Heart right ventricle (tissue), 16 donors: ENCODE measurements at regions not wholly inside any gene's neighbourhood (a gene's known extent, or its start where the extent isn't known, plus 50 kb on each side); places are given as distances from the start of the nearest gene placed in this dataset.

Source experiments
- ATAC-seq, 8 donors: fragments of 200-7000 bp; cut with Tn5 transposase; one replicate each; pipeline ENCODE4 v1.9.1; 2020; ENCODE audit warnings: mild to moderate bottlenecking in 8 of 8, moderate library complexity in 8 of 8, moderate number of reproducible peaks in 1 of 8
- DNase-seq, 2 donors: peaks; one replicate each; pipeline ENCODE4 v3.0.0-alpha.2; 2020
- H3K27ac ChIP-seq, 10 donors: fragments of 200-600 bp; sonication (generic) in 2 of 10; one replicate each; pipeline versions ENCODE4 v1.5.0 to v1.8.0; 2020 to 2022; ENCODE audit warnings: mild to moderate bottlenecking in 3 of 10
- H3K27me3 ChIP-seq, 7 donors: fragments of 200-600 bp; one replicate each; pipeline ENCODE4 v1.8.0; 2021 to 2022; ENCODE audit warnings: mild to moderate bottlenecking in 2 of 7
- H3K36me3 ChIP-seq, 9 donors: fragments of 200-600 bp; sonication (generic) in 1 of 9; one replicate each; pipeline versions ENCODE4 v1.5.0 to v1.8.0; 2020 to 2022; ENCODE audit warnings: mild to moderate bottlenecking in 2 of 9
- H3K4me1 ChIP-seq, 9 donors: fragments of 200-600 bp; sonication (generic) in 1 of 9; one replicate each; pipeline versions ENCODE4 v1.5.0 to v1.8.0; 2020 to 2022; ENCODE audit warnings: mild to moderate bottlenecking in 4 of 9
- H3K4me3 ChIP-seq, 10 donors: fragments of 200-600 bp; sonication (generic) in 2 of 10; one replicate each; pipeline versions ENCODE4 v1.5.0 to v1.8.0; 2020 to 2022; ENCODE audit warnings: mild to moderate bottlenecking in 7 of 10, moderate library complexity in 2 of 10
- H3K9me3 ChIP-seq, 11 donors: fragments of 200-600 bp in 10 of 11; sonication (generic) in 2 of 11; one replicate each; pipeline versions ENCODE4 v1.5.0 to v1.8.0; 2013 to 2022; ENCODE audit warnings: mild to moderate bottlenecking in 2 of 11, control low read depth in 1 of 11, moderate library complexity in 1 of 11
- CTCF ChIP-seq, 9 donors: fragments of 200-600 bp; sonication (generic) in 2 of 9; IDR thresholded peaks; one replicate each; pipeline versions ENCODE4 v1.5.0 to v1.8.0; 2021 to 2022; ENCODE audit warnings: antibody characterized with exemption in 9 of 9, mild to moderate bottlenecking in 5 of 9, moderate library complexity in 1 of 9
- WGBS, 2 donors: extraction: QIAGEN DNeasy Blood & Tissue Kit; methylation state at CpG; one replicate each; pipeline ENCODE4 v1.1.7; 2013; ENCODE audit warnings: inconsistent platforms in 1 of 2; 5-methylcytosine and 5-hydroxymethylcytosine counted together
- intact Hi-C, 10 donors: fragments of 100-400 bp; cut with DNase I; formaldehyde crosslinking; loops; one replicate each; pipeline versions ENCODE4 v1.11.1 to v1.14.2; 2022
- donor health status: Arrhythmogenic right ventricular cardiomyopathy.
- donor health status: ischemic (EF 13 %, LVEDD 7.1; RV severe dilation, severe dysfunction).
- donor health status: healthy with polysubstance abuse.
- donor health status: DM: no; HTN: yes; CAD: no.
- donor health status: DM: no; HTN: no; CAD: no.
- donor health status: ischemic (EF 25% LVEDD 6.9; RV normal size, moderate dysfunction).
- donor health status: ischemic (EF 25% LVEDD 5.7; RV mildly dilated, moderate dysfunction).
- donor health status: healthy.
- donor health status: DM: yes; HTN: yes; CAD: no.
- donor health status: Ischemic cardiomyopathy.
- donor health status: ischemic (EF 35%, LVEDD 5.7; RV mildly dilated, moderate dysfunction).
- donor health status: nonischemic (EF 11% LVEDD 7.7; RV severe dilation, severe dysfunction).
- donor health status: DM: yes; HTN: yes; CAD: no.
- donor health status: PGD.
- donor health status: ischemic (EF 29% LVEDD 5.4; RV normal size, mild dysfunction).
- donor health status: nonischemic (EF 23%, LVEDD 6.1; RV moderate dilation, normal function).

- Histone ChIP-seq H3K36me3 (no peaks in the 10 kb centered on the region), H3K9me3 (no peaks in the 10 kb centered on the region), H3K27ac (no peak overlapping the region), H3K4me3 (no peak overlapping the region), H3K27me3 (no peaks in the 10 kb centered on the region), H3K4me1 (peaks cover 0 to 8% (median 0%) of the 10 kb centered on the region in 9 donors)
- ATAC-seq (no peak), DNase-seq (no peak)
- WGBS, 2 donors: 71 to 74% methylated on average over 3 of the region's 3 CpGs
- intact Hi-C loops: no loop called here
- TF ChIP-seq CTCF (IDR thresholded peaks at IDR 0.05): peak in 1 of 9 donors; percentile 25
Observed at GRCh38 chr3:70753572-70753971, 441.1 kb upstream of the MDFIC2 start.

GRCh38 chr3:70752051-70752450 is 439.6 kb upstream of the MDFIC2 start:
- ATAC-seq (no peak), DNase-seq (no peak)
- TF ChIP-seq CTCF (IDR thresholded peaks at IDR 0.05): no peak
- 93 to 98% methylated on average over 5 of the region's 5 CpGs for WGBS, 2 donors
- no peak overlapping the region for H3K4me3 ChIP-seq
- H3K4me1 ChIP-seq: peaks cover 0 to 8% (median 0%) of the 10 kb centered on the region in 9 donors
- H3K27ac ChIP-seq: no peak overlapping the region
- no peaks in the 10 kb centered on the region for H3K9me3 ChIP-seq
- H3K36me3 ChIP-seq: no peaks in the 10 kb centered on the region
- H3K27me3 ChIP-seq: no peaks in the 10 kb centered on the region
- intact Hi-C loops: no loop called here

- Histone ChIP-seq H3K9me3 (no peaks in the 10 kb centered on the region), H3K27me3 (no peaks in the 10 kb centered on the region), H3K36me3 (no peaks in the 10 kb centered on the region), H3K27ac (no peak overlapping the region), H3K4me3 (no peak overlapping the region), H3K4me1 (peaks cover 0 to 2% (median 0%) of the 10 kb centered on the region in 9 donors)
- DNase-seq (peak in 1 of 2 donors; percentile 8), ATAC-seq (no peak)
- no peak for TF ChIP-seq CTCF (IDR thresholded peaks at IDR 0.05)
- 55 to 67% methylated on average over 4 of the region's 4 CpGs for WGBS, 2 donors
- intact Hi-C loops: no loop called here
Observed at GRCh38 chr3:70749122-70749521, 436.7 kb upstream of the MDFIC2 start.

- Histone ChIP-seq H3K9me3 (no peaks in the 10 kb centered on the region), H3K4me1 (no peaks in the 10 kb centered on the region), H3K27me3 (no peaks in the 10 kb centered on the region), H3K36me3 (no peaks in the 10 kb centered on the region), H3K27ac (no peak overlapping the region), H3K4me3 (no peak overlapping the region)
- 80 to 83% methylated on average over 5 of the region's 5 CpGs for WGBS, 2 donors
- DNase-seq (no peak), ATAC-seq (no peak)
- no peak for TF ChIP-seq CTCF (IDR thresholded peaks at IDR 0.05)
- intact Hi-C loops: no loop called here
Observed at GRCh38 chr3:70748593-70748992, 436.2 kb upstream of the MDFIC2 start.

GRCh38 chr3:70747847-70748246 is 435.4 kb upstream of the MDFIC2 start:
- intact Hi-C loops: no loop called here
- WGBS, 2 donors: 72 to 73% methylated on average over 4 of the region's 4 CpGs
- ATAC-seq: no peak

More at GRCh38 chr3:70747847-70748246, 435.4 kb upstream of the MDFIC2 start:
- H3K4me1 ChIP-seq: no peaks in the 10 kb centered on the region
- no peak overlapping the region for H3K27ac ChIP-seq
- no peaks in the 10 kb centered on the region for H3K9me3 ChIP-seq
- no peaks in the 10 kb centered on the region for H3K36me3 ChIP-seq
- H3K4me3 ChIP-seq: no peak overlapping the region
- no peak for TF ChIP-seq CTCF (IDR thresholded peaks at IDR 0.05)
- H3K27me3 ChIP-seq: no peaks in the 10 kb centered on the region
- DNase-seq: no peak
